ENCODE measurements at regions not wholly inside any gene's neighbourhood (a gene's known extent, or its start where the extent isn't known, plus 50 kb on each side); places are given as distances from the start of the nearest gene placed in this dataset.
A peak's percentile ranks its signal among the peaks of the same experiment; 100 is the strongest.

DNA sequence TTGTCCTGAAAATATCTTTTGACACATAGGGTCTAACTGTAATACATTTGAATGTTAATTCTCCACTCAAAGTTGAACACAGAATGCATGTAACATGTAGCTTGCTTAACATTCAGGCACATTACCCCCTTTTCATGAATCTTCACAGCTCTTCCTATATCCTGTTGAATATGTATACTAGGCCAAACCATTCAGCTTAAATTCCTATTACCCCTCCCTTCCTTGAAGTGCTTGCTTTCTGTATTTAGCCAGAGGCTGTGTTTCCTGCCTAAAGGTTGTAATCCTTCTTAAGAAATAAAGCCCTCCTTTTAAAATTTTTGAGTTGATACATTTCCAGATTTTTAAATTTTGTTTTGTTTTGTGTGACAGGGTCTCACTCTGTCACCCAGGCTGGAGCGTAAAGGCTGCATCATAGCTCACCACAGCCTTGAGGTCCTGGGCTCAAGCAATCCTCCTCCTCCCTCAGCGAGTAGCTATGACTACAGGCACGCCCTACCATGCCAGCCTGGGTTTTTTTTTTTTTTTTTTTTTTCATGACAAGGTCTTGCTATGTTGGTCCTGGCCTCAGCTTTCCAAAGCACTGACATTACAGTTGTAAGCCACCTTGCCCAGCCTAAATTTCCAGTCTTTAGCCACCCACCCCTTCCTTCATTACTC, 357.6 kb downstream of the DSC3 start:
- no peaks in the 10 kb centered on the region for H3K79me2 ChIP-seq (ENCODE audit: control insufficient read depth in 1 of 2, insufficient read depth in 2 of 2, low read length in 2 of 2)
- no peak overlapping the region for H4K5ac ChIP-seq (ENCODE audit: insufficient read length, low read depth, low read length)
- H3K27ac ChIP-seq (ENCODE audit: low read depth, low read length) = no peak overlapping the region
- H3K23ac ChIP-seq (ENCODE audit: insufficient read length) = no peak overlapping the region
- H2AK5ac ChIP-seq (ENCODE audit: low read depth, low read length) = no peak overlapping the region
- POLR2A ChIA-PET (ENCODE audit: partially characterized antibody) = interaction anchor here (0.8 kb wide), 1 partner anchor 216 kb away, joined by 3 read pairs; no protein-coding TSS in a partner anchor
- H3K4me1 ChIP-seq (replicated peaks in 1 of 4; ENCODE audit: control insufficient read depth in 3 of 4, insufficient read depth in 4 of 4, low read length in 3 of 4) = no peaks in the 10 kb centered on the region
- H3K79me1 ChIP-seq (ENCODE audit: low read depth, low read length) = no peaks in the 10 kb centered on the region
- CTCF ChIA-PET (ENCODE audit: partially characterized antibody) = interaction anchor here (0.5 to 0.6 kb wide), 3 partner anchors 260 to 410 kb away, joined by 3 read pairs; no protein-coding TSS in a partner anchor
- H2BK12ac ChIP-seq (ENCODE audit: low read depth, low read length) = no peak overlapping the region
- H3K36me3 ChIP-seq (ENCODE audit: control insufficient read depth in 2 of 4, insufficient read depth in 4 of 4, low read length in 3 of 4) = no peaks in the 10 kb centered on the region
- H2BK5ac ChIP-seq (ENCODE audit: low read depth, low read length) = no peak overlapping the region
- H3K4me3 ChIP-seq (ENCODE audit: extremely low read depth in 1 of 4, insufficient read depth in 2 of 4, low read depth in 3 of 4, low read length in 4 of 4) = no peak overlapping the region
- no peak overlapping the region for H3K9ac ChIP-seq (replicated peaks in 1 of 4; ENCODE audit: extremely low read depth in 1 of 4, low read depth in 3 of 4, low read length in 3 of 4)
- FAIRE-seq = no peak
- no peak overlapping the region for H3K4ac ChIP-seq (replicated peaks; ENCODE audit: insufficient read length, low read depth, low read length)
- no peaks in the 10 kb centered on the region for H3K27me3 ChIP-seq (replicated peaks in 1 of 4; ENCODE audit: control insufficient read depth in 3 of 4, extremely low read depth in 1 of 4, insufficient read depth in 3 of 4, low read length in 3 of 4)
- H2BK20ac ChIP-seq (ENCODE audit: low read length) = no peak overlapping the region
- H2BK120ac ChIP-seq (replicated peaks; ENCODE audit: low read depth, low read length) = no peak overlapping the region
- H3K9me3 ChIP-seq (ENCODE audit: insufficient read depth in 2 of 2, low read depth in 1 of 2, low read length in 1 of 2) = no peaks in the 10 kb centered on the region
- no peak overlapping the region for H3K56ac ChIP-seq (replicated peaks; ENCODE audit: insufficient read length, low read depth, low read length)
- H3K4me2 ChIP-seq (ENCODE audit: insufficient read depth in 1 of 2, low read depth in 2 of 2, low read length in 2 of 2) = no peak overlapping the region
- H4K91ac ChIP-seq (replicated peaks; ENCODE audit: insufficient read length, low read length) = no peak overlapping the region
- H2BK15ac ChIP-seq (ENCODE audit: low read length) = no peak overlapping the region
- H3K23me2 ChIP-seq (ENCODE audit: low read depth, low read length) = no peaks in the 10 kb centered on the region; the same call in 1 of the 2 replicates
- 56% methylated on average over 1 of the region's 3 CpGs; no CpG with 5 or more reads in 1 of the 2 experiments for WGBS, 2 experiments (ENCODE audit: extremely low coverage in 1 of 2, insufficient coverage in 1 of 2, insufficient read length in 1 of 2, insufficient replicate concordance in 2 of 2, low coverage in 1 of 2, low lambda C conversion rate in 2 of 2, missing lambda C conversion rate in 1 of 2)
- H4K8ac ChIP-seq (ENCODE audit: extremely low read depth, insufficient read depth, low read length) = no peak overlapping the region
- H3K14ac ChIP-seq (ENCODE audit: insufficient read length) = no peak overlapping the region
- H3K18ac ChIP-seq (ENCODE audit: extremely low read depth, low read length) = no peak overlapping the region
- no peak for DNase-seq (ENCODE audit: low read depth in 1 of 2, low spot score in 2 of 2)
- no peaks in the 10 kb centered on the region for H4K20me1 ChIP-seq (replicated peaks in 1 of 2; ENCODE audit: control insufficient read depth in 1 of 2, insufficient read depth in 2 of 2, low read length in 2 of 2)
- H2AFZ ChIP-seq (ENCODE audit: low read length) = peak overlapping the region; percentile 64
- TF ChIP-seq SP4 (IDR thresholded peaks at IDR 0.05; ENCODE audit: low read length) (no peak), POU5F1 (IDR thresholded peaks at IDR 0.05; ENCODE audit: low read depth, low read length) (no peak), CTBP2 (IDR thresholded peaks at IDR 0.05; ENCODE audit: borderline replicate concordance, insufficient read depth, insufficient read length, low read length) (no peak), SIN3A (conservative IDR thresholded peaks at IDR 0.05 in 1 of 2, IDR thresholded peaks at IDR 0.05 in 1 of 2; ENCODE audit: low read depth in 1 of 2, low read length in 2 of 2) (no peak), MAX (IDR thresholded peaks at IDR 0.05) (no peak), PHF8 (conservative IDR thresholded peaks at IDR 0.05; ENCODE audit: low read depth, low read length) (no peak), FOSL1 (IDR thresholded peaks at IDR 0.05; ENCODE audit: insufficient read depth, low read depth, low read length) (no peak), CBX5 (IDR thresholded peaks at IDR 0.05; ENCODE audit: low read depth, low read length) (no peak), SIRT6 (IDR thresholded peaks at IDR 0.05; ENCODE audit: low read length) (no peak), EZH2 (IDR thresholded peaks at IDR 0.05; ENCODE audit: low read depth, low read length, severe bottlenecking) (no peak), MAFK (IDR thresholded peaks at IDR 0.05; ENCODE audit: low read depth, low read length) (no peak), SP2 (IDR thresholded peaks at IDR 0.05; ENCODE audit: low read length) (no peak), HDAC2 (IDR thresholded peaks at IDR 0.05; ENCODE audit: borderline replicate concordance in 1 of 2, low read depth in 2 of 2, low read length in 2 of 2) (no peak)
